Right lobe of liver (tissue), 6 donors: ENCODE measurements at regions not wholly inside any gene's neighbourhood (a gene's known extent, or its start where the extent isn't known, plus 50 kb on each side); places are given as distances from the start of the nearest gene placed in this dataset.

Experiments
- ATAC-seq, 4 donors: fragments of 200-7000 bp; cut with Tn5 transposase; one replicate each; pipeline ENCODE4 v1.9.1; 2020; ENCODE audit warnings: mild to moderate bottlenecking in 4 of 4, moderate library complexity in 4 of 4
- DNase-seq, 3 donors: peaks; one replicate each; pipeline ENCODE4 v3.0.0-alpha.2; 2020
- H3K27ac ChIP-seq, 3 donors: fragments of 200-600 bp; one replicate each; pipeline ENCODE4 v1.8.0; 2022
- H3K27me3 ChIP-seq, 2 donors: fragments of 200-600 bp; one replicate each; pipeline ENCODE4 v1.8.0; 2022
- H3K36me3 ChIP-seq, 4 donors: fragments of 200-600 bp; sonication (generic) in 1 of 4; one replicate each; pipeline versions ENCODE4 v1.5.1 to v1.8.0; 2017 to 2022; ENCODE audit warnings: control low read depth in 1 of 4
- H3K4me1 ChIP-seq, 4 donors: fragments of 200-600 bp; sonication (generic) in 1 of 4; one replicate each; pipeline versions ENCODE4 v1.5.1 to v1.8.0; 2017 to 2022; ENCODE audit warnings: control low read depth in 1 of 4
- H3K4me3 ChIP-seq, 3 donors: fragments of 200-600 bp; one replicate each; pipeline ENCODE4 v1.8.0; 2022
- H3K9me3 ChIP-seq, 4 donors: fragments of 200-600 bp; sonication (generic) in 1 of 4; one replicate each; pipeline versions ENCODE4 v1.5.1 to v1.8.0; 2017 to 2022; ENCODE audit warnings: control low read depth in 1 of 4
- POLR2A ChIP-seq: fragments of 450-650 bp; IDR thresholded peaks from one replicate; pipeline ENCODE4 v1.6.1; 2017; ENCODE audit warnings: antibody characterized with exemption, mild to moderate bottlenecking
- WGBS: methylation state at CpG from one replicate; pipeline ENCODE4 v1.1.6; 2018; ENCODE audit warnings: low coverage, low lambda C conversion rate; ENCODE audit not compliant: insufficient coverage; ENCODE audit errors: missing lambda C conversion rate; 5-methylcytosine and 5-hydroxymethylcytosine counted together
- intact Hi-C, 2 donors: fragments of 100-400 bp; cut with DNase I; formaldehyde crosslinking; loops; one replicate each; pipeline versions ENCODE4 v1.11.2 to v1.14.1; 2022
- TF ChIP-seq, protein P1 (sequence below), 4 donors: fragments of 200-600 bp in 3 of 4; fragments of 450-650 bp in 1 of 4; IDR thresholded peaks; one replicate each; pipeline versions ENCODE4 v1.5.1 to v1.8.0; 2016 to 2022; ENCODE audit warnings: antibody characterized with exemption in 4 of 4, mild to moderate bottlenecking in 2 of 4
- donor health status: DM: no; HTN: yes; CAD: no.
- donor health status: DM: no; HTN: no; CAD: no.
- donor health status: DM: no; HTN: no; CAD: no.
- donor health status: DM: no; HTN: yes; CAD: no.
- donor health status: DM: no; HTN: yes; CAD: no.

DNA sequence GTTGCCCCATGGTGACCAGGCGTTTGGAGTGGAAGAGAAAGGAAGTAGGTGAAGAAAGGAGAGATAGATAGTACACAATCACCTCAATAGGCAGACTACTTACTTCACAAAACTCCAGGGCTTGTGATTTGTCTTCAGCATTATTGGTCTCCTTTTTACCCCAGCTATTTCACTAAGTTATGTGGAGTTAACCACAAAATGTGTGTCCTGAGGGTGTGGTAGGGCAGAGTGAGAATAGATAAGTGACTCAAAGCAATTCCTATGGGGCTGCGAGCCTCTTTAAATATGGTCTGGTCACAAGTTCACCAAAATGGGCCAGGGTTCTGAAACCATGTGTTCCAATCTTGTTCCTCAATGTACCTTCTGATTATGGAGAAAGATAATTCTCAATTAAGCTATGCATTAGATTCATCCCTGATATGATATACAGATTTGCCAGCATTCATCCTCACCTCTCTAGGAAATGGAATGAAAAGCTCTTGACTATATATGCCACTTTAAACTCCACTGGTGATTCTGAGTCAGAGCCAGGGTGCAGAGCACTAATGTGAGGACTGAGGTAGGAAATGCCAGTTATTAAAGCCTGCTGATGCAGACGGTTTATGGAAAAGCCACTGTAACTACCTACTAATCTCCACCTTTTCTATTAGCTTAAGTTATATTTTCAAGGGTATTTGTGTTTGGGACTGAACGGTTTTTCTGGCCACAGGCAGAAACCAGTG, 310.6 kb upstream of the MANEA start:
- no peak overlapping the region for H3K27ac ChIP-seq
- DNase-seq (no peak), ATAC-seq (no peak)
- no peak for TF ChIP-seq POLR2A
- TF ChIP-seq, protein P1, sequence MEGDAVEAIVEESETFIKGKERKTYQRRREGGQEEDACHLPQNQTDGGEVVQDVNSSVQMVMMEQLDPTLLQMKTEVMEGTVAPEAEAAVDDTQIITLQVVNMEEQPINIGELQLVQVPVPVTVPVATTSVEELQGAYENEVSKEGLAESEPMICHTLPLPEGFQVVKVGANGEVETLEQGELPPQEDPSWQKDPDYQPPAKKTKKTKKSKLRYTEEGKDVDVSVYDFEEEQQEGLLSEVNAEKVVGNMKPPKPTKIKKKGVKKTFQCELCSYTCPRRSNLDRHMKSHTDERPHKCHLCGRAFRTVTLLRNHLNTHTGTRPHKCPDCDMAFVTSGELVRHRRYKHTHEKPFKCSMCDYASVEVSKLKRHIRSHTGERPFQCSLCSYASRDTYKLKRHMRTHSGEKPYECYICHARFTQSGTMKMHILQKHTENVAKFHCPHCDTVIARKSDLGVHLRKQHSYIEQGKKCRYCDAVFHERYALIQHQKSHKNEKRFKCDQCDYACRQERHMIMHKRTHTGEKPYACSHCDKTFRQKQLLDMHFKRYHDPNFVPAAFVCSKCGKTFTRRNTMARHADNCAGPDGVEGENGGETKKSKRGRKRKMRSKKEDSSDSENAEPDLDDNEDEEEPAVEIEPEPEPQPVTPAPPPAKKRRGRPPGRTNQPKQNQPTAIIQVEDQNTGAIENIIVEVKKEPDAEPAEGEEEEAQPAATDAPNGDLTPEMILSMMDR (IDR thresholded peaks at IDR 0.05) = no peak
- intact Hi-C loops = no loop called here
- H3K4me1 ChIP-seq = no peaks in the 10 kb centered on the region
- H3K27me3 ChIP-seq = no peaks in the 10 kb centered on the region
- no peaks in the 10 kb centered on the region for H3K9me3 ChIP-seq
- no peak overlapping the region for H3K4me3 ChIP-seq
- no peaks in the 10 kb centered on the region for H3K36me3 ChIP-seq
- 45% methylated on average over 4 of the region's 4 CpGs for WGBS

- Histone ChIP-seq H3K9me3 (no peaks in the 10 kb centered on the region), H3K27me3 (no peaks in the 10 kb centered on the region), H3K4me3 (no peak overlapping the region), H3K4me1 (no peaks in the 10 kb centered on the region), H3K36me3 (no peaks in the 10 kb centered on the region), H3K27ac (no peak overlapping the region)
- ATAC-seq (no peak), DNase-seq (no peak)
- intact Hi-C loops = no loop called here
- no peak for TF ChIP-seq POLR2A
- TF ChIP-seq, protein P1 (IDR thresholded peaks at IDR 0.05) = no peak
- 42% methylated on average over 2 of the region's 2 CpGs for WGBS
Observed at GRCh38 chr6:95274686-95275235, 302.6 kb upstream of the MANEA start.

DNA sequence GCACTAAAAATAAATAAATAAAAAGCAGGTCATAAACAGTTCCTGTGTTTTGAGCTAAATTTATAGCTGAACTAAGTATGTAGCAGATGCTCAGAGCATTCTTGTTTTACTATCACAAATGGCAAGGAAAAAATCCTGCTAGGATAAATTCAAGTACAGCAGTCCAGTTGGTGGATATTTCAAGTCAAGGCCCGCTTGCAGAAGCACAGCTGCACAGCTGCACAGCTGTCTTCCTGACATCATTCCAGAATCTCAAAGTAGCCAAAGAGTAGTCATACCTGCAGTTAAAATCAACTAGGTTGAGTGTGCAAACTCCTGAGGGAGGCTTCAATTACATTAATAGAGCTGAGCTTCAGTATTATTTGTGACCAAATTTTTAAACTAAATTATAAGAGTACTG, 297.7 kb upstream of the MANEA start:
- Histone ChIP-seq H3K27ac (no peak overlapping the region), H3K4me3 (no peak overlapping the region), H3K36me3 (no peaks in the 10 kb centered on the region), H3K27me3 (no peaks in the 10 kb centered on the region), H3K4me1 (no peaks in the 10 kb centered on the region), H3K9me3 (no peaks in the 10 kb centered on the region)
- no peak for DNase-seq
- ATAC-seq = no peak
- 60% methylated on average over 1 of the region's 1 CpG for WGBS
- no peak for TF ChIP-seq POLR2A
- TF ChIP-seq, protein P1 (IDR thresholded peaks at IDR 0.05) = no peak
- intact Hi-C loops = no loop called here

DNA sequence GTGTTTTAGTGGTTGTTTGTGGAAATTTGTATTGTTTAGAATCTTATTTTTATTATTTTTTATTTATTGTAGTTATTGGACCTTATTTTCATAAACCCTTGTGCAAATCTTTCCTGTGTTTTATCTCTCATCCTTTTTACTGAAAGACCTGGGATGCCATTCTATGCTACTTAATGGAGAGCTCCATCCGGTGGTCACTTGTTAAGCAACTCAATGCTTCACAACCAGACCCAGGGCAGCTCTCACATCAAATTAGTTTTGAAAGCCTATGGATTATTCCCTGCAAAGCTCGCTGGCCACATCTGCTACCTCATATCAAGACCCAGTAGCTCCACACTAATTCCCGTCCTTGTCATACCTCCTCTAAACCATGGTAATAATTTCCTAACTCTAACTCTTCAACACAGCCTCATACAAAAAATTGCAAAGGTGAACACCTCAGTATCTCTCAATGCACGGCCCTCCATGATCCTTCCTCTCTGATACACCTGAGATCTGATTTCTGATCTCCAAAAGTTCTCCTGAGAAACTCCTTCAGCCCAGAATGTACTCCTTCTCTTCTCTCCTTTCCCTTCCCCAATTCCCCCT, 296.6 kb upstream of the MANEA start:
- H3K9me3 ChIP-seq = no peaks in the 10 kb centered on the region
- 40% methylated on average over 4 of the region's 4 CpGs for WGBS
- H3K27ac ChIP-seq = no peak overlapping the region
- DNase-seq (no peak), ATAC-seq (peak in 1 of 4 donors; percentile 64)
- no peaks in the 10 kb centered on the region for H3K4me1 ChIP-seq
- no peak for TF ChIP-seq POLR2A
- TF ChIP-seq, protein P1 (IDR thresholded peaks at IDR 0.05) = peak in 2 of 4 donors; percentile 8 to 36
- intact Hi-C loops = no loop called here
- H3K4me3 ChIP-seq = no peak overlapping the region
- no peaks in the 10 kb centered on the region for H3K36me3 ChIP-seq
- H3K27me3 ChIP-seq = no peaks in the 10 kb centered on the region
